ENCODE measurements at regions not wholly inside any gene's neighbourhood (a gene's known extent, or its start where the extent isn't known, plus 50 kb on each side); places are given as distances from the start of the nearest gene placed in this dataset.

DNA sequence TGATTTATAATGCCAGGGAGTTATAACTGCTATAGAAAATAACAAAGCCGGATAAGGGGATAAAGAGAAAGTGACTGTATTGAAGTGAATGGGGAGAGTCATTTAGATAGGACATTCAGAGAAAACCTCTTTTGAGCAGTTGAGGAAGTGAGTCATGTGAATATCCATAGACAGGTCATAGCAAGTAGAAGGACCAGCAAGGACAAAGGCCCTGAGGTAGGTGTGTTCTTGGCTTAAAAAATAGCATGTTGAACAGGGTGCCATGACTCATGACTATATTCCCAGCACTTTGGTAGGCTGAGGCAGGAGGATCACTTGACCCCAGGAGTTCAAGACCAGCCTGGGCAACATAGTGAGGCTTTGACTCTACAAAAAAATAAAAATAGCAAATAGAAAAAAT, 51.5 kb upstream of the RAP1B start:
- H3K4me1 Mint-ChIP-seq = peaks cover 11% of the 10 kb centered on the region
- ATAC-seq = no peak
- H3K9me3 Mint-ChIP-seq = no peaks in the 10 kb centered on the region
- no peak overlapping the region for H3K27ac Mint-ChIP-seq
- ChIA-PET POLR2A (interaction anchor here (2.0 kb wide), 1 partner anchor 51 kb away, joined by 6 read pairs; the partner anchor contains the start of gene RAP1B), CTCF (interaction anchor here (0.6 to 1.5 kb wide), 2 partner anchors 51 to 112 kb away, joined by 4 to 6 read pairs; partner anchors contain the start of gene RAP1B)
- no peaks in the 10 kb centered on the region for H3K36me3 Mint-ChIP-seq
- H3K4me3 Mint-ChIP-seq = no peak overlapping the region
- no peak for TF ChIP-seq FOXP1 (CRISPR knock-in tag; IDR thresholded peaks at IDR 0.05; ENCODE audit: borderline replicate concordance)
- TF ChIP-seq FOXJ3 (CRISPR knock-in tag; IDR thresholded peaks at IDR 0.05; ENCODE audit: borderline replicate concordance) = no peak
- no peak for TF ChIP-seq JUN (CRISPR knock-in tag; IDR thresholded peaks at IDR 0.05)
- TF ChIP-seq, protein P1, sequence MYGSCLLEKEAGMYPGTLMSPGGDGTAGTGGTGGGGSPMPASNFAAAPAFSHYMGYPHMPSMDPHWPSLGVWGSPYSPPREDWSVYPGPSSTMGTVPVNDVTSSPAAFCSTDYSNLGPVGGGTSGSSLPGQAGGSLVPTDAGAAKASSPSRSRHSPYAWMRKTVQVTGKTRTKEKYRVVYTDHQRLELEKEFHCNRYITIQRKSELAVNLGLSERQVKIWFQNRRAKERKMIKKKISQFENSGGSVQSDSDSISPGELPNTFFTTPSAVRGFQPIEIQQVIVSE (CRISPR knock-in tag; IDR thresholded peaks at IDR 0.05; ENCODE audit: borderline replicate concordance) = no peak
- TF ChIP-seq, protein P2, sequence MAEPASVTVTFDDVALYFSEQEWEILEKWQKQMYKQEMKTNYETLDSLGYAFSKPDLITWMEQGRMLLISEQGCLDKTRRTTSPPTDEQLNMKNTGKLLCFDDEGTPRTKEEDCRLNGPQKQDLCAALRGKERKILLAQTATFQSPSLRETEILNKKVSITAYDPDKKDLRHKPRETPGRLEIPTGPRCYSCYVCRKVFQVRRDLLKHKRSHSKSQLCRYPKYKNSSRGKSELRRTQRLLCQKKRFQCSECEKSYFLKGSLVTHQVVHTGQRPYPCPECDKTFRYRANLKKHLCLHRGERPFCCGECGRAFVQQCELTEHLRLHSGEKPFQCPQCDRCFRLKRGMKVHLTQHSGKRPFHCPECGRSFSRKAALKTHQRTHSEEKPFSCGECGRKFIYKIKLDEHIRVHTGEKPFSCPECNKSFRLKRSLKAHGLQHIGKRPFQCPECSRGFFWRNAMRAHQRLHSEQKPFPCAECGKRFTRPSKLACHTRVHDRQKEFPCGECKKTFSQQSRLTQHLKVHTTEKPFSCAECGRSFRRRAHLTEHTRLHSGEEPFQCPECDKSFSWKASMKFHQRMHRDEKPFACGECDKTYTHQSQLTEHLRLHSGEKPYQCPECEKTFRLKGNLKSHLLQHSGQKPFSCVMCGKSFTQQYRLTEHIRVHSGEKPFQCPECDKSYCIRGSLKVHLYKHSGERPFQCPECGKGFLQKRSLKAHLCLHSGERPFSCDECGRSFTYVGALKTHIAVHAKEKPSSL (CRISPR knock-in tag; conservative IDR thresholded peaks at IDR 0.05) = no peak
- TF ChIP-seq, protein P3, sequence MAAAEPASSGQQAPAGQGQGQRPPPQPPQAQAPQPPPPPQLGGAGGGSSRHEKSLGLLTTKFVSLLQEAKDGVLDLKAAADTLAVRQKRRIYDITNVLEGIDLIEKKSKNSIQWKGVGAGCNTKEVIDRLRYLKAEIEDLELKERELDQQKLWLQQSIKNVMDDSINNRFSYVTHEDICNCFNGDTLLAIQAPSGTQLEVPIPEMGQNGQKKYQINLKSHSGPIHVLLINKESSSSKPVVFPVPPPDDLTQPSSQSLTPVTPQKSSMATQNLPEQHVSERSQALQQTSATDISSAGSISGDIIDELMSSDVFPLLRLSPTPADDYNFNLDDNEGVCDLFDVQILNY (CRISPR knock-in tag; IDR thresholded peaks at IDR 0.05) = no peak
- no peak for TF ChIP-seq ZNF396 (CRISPR knock-in tag; IDR thresholded peaks at IDR 0.05; ENCODE audit: borderline replicate concordance)
- TF ChIP-seq RELA (CRISPR knock-in tag; IDR thresholded peaks at IDR 0.05; ENCODE audit: borderline replicate concordance) = no peak
- TF ChIP-seq, protein P4, sequence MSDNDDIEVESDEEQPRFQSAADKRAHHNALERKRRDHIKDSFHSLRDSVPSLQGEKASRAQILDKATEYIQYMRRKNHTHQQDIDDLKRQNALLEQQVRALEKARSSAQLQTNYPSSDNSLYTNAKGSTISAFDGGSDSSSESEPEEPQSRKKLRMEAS (CRISPR knock-in tag; IDR thresholded peaks at IDR 0.05) = no peak
- TF ChIP-seq NR2C2 (CRISPR knock-in tag; IDR thresholded peaks at IDR 0.05) = no peak
- no peak for TF ChIP-seq ZNF138 (CRISPR knock-in tag; conservative IDR thresholded peaks at IDR 0.05)
- TF ChIP-seq ZNF416 (CRISPR knock-in tag; IDR thresholded peaks at IDR 0.05) = no peak
- TF ChIP-seq, protein P5, sequence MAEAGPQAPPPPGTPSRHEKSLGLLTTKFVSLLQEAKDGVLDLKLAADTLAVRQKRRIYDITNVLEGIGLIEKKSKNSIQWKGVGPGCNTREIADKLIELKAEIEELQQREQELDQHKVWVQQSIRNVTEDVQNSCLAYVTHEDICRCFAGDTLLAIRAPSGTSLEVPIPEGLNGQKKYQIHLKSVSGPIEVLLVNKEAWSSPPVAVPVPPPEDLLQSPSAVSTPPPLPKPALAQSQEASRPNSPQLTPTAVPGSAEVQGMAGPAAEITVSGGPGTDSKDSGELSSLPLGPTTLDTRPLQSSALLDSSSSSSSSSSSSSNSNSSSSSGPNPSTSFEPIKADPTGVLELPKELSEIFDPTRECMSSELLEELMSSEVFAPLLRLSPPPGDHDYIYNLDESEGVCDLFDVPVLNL (CRISPR knock-in tag; IDR thresholded peaks at IDR 0.05; ENCODE audit: borderline replicate concordance, low read depth) = no peak
- TF ChIP-seq HMGA2 (CRISPR knock-in tag; IDR thresholded peaks at IDR 0.05) = no peak
- no peak for TF ChIP-seq IRF2 (CRISPR knock-in tag; IDR thresholded peaks at IDR 0.05; ENCODE audit: borderline replicate concordance, low read depth)
- no peak for DNase-seq (ENCODE audit: low spot score)
- peaks cover 2% of the 10 kb centered on the region for H3K27me3 Mint-ChIP-seq (ENCODE audit: low read depth)

DNA sequence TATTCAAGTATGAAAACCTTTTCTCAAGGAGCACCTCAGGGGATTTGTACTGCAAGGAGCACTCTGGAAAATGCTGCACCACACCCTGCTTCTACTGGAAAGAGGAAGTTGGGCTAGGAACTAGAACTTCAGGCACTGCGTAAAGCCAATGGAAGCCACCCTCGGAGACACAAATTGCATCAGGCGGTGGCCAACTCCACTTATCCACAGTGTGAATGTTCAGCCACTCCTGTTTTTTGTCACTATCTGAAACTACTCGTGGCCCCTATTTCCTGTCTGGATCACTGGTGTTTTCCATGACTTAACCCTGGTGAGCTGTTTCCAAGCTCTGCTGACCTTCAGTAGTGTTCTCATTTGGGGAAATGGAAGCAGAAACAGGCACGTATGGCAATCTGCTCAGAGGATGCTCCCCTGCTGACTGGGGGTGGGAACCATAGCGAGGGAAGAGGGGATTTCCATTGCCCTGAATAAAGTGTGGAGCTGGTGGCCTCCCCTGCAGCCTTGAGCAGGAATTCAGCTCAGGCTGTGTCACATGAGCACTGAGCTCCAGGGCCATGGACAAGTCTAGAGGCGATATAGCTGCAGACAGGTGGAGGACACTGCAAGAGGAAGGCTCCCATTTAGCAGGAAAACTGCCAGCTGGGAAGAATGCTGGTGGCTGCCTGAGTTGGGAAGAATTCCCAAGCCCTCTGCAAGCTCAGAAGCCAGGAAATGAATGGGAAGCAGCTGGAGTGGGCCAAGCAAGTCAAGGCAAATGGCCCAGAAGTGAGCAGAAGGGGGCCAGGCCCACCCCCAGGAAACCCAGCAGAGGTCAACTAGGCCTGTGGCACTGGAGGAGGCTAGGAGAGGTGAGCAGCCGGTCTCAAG, 50.5 kb upstream of the RAP1B start:
- peak; percentile 12 for DNase-seq (ENCODE audit: low spot score)
- Mint-ChIP-seq H3K27ac (peak overlapping the region; percentile 30; the same call in 1 of the 2 replicates), H3K36me3 (no peaks in the 10 kb centered on the region), H3K4me3 (no peak overlapping the region), H3K9me3 (no peaks in the 10 kb centered on the region), H3K4me1 (peaks cover 12% of the 10 kb centered on the region), H3K27me3 (ENCODE audit: low read depth) (no peaks in the 10 kb centered on the region)
- ATAC-seq = peak; percentile 73
- ChIA-PET POLR2A (interaction anchor here (0.6 to 2.0 kb wide), 2 partner anchors 49 to 50 kb away, joined by 3 to 6 read pairs; partner anchors contain the start of gene RAP1B), CTCF (interaction anchor here (1.1 kb wide), 1 partner anchor 50 kb away, joined by 3 read pairs; no protein-coding TSS in a partner anchor)
- TF ChIP-seq, protein P1 (CRISPR knock-in tag; IDR thresholded peaks at IDR 0.05; ENCODE audit: borderline replicate concordance) = no peak
- TF ChIP-seq, protein P6, sequence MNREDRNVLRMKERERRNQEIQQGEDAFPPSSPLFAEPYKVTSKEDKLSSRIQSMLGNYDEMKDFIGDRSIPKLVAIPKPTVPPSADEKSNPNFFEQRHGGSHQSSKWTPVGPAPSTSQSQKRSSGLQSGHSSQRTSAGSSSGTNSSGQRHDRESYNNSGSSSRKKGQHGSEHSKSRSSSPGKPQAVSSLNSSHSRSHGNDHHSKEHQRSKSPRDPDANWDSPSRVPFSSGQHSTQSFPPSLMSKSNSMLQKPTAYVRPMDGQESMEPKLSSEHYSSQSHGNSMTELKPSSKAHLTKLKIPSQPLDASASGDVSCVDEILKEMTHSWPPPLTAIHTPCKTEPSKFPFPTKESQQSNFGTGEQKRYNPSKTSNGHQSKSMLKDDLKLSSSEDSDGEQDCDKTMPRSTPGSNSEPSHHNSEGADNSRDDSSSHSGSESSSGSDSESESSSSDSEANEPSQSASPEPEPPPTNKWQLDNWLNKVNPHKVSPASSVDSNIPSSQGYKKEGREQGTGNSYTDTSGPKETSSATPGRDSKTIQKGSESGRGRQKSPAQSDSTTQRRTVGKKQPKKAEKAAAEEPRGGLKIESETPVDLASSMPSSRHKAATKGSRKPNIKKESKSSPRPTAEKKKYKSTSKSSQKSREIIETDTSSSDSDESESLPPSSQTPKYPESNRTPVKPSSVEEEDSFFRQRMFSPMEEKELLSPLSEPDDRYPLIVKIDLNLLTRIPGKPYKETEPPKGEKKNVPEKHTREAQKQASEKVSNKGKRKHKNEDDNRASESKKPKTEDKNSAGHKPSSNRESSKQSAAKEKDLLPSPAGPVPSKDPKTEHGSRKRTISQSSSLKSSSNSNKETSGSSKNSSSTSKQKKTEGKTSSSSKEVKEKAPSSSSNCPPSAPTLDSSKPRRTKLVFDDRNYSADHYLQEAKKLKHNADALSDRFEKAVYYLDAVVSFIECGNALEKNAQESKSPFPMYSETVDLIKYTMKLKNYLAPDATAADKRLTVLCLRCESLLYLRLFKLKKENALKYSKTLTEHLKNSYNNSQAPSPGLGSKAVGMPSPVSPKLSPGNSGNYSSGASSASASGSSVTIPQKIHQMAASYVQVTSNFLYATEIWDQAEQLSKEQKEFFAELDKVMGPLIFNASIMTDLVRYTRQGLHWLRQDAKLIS (CRISPR knock-in tag; IDR thresholded peaks at IDR 0.05; ENCODE audit: borderline replicate concordance) = no peak
- TF ChIP-seq GTF2I (CRISPR knock-in tag; conservative IDR thresholded peaks at IDR 0.05) = no peak
- TF ChIP-seq, protein P7, sequence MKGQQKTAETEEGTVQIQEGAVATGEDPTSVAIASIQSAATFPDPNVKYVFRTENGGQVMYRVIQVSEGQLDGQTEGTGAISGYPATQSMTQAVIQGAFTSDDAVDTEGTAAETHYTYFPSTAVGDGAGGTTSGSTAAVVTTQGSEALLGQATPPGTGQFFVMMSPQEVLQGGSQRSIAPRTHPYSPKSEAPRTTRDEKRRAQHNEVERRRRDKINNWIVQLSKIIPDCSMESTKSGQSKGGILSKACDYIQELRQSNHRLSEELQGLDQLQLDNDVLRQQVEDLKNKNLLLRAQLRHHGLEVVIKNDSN (CRISPR knock-in tag; IDR thresholded peaks at IDR 0.05) = peak; percentile 23; the same call in 1 of the 2 replicates
- TF ChIP-seq, protein P8, sequence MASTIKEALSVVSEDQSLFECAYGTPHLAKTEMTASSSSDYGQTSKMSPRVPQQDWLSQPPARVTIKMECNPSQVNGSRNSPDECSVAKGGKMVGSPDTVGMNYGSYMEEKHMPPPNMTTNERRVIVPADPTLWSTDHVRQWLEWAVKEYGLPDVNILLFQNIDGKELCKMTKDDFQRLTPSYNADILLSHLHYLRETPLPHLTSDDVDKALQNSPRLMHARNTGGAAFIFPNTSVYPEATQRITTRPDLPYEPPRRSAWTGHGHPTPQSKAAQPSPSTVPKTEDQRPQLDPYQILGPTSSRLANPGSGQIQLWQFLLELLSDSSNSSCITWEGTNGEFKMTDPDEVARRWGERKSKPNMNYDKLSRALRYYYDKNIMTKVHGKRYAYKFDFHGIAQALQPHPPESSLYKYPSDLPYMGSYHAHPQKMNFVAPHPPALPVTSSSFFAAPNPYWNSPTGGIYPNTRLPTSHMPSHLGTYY (CRISPR knock-in tag; IDR thresholded peaks at IDR 0.05) = no peak
- TF ChIP-seq JAZF1 (CRISPR knock-in tag; IDR thresholded peaks at IDR 0.05) = no peak
- TF ChIP-seq ZNF317 (CRISPR knock-in tag; IDR thresholded peaks at IDR 0.05; ENCODE audit: borderline replicate concordance, low read depth) = no peak
